MM.1S (cell line): ENCODE measurements at regions not wholly inside any gene's neighbourhood (a gene's known extent, or its start where the extent isn't known, plus 50 kb on each side); places are given as distances from the start of the nearest gene placed in this dataset.

Experiments used
- EZH2 ChIP-seq: fragments of 300-600 bp; sonication (generic); optimal IDR thresholded peaks from 2 replicates; pipeline ENCODE3; 2017; ENCODE audit warnings: low read depth, mild to moderate bottlenecking, antibody characterized with exemption, low read length, mixed read lengths
- EZH2phosphoT487 ChIP-seq: fragments of 300-600 bp; sonication (generic); IDR thresholded peaks from 2 replicates; pipeline ENCODE4 v1.6.1; 2018; ENCODE audit warnings: antibody characterized with exemption, low read length
- TF ChIP-seq, protein P1 (sequence below): fragments of 300-600 bp; sonication (generic); IDR thresholded peaks from 2 replicates; pipeline ENCODE4 v1.5.1; 2016; ENCODE audit warnings: antibody characterized with exemption, low read length, mixed read lengths

DNA sequence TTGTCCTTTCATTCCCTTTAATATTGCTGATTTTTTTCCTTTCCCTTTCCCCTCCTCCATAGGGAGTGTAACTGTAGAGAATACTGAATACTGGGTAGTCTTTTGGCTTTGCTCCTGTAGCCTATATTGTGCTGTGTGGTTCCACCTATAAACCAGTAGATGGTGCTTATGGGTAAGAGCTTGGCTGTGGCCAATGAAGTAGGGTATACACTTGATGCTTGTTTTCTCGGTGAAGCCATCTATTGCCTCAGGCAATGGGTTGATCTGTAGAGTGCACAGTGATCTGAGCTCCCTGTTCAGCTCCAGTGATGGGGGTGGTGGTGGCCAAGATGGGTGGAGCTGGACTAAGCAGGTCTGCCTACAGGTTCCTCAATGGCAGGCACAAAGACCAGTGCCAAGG is 203.3 kb upstream of the IMPG1 start:
- TF ChIP-seq, protein P1, sequence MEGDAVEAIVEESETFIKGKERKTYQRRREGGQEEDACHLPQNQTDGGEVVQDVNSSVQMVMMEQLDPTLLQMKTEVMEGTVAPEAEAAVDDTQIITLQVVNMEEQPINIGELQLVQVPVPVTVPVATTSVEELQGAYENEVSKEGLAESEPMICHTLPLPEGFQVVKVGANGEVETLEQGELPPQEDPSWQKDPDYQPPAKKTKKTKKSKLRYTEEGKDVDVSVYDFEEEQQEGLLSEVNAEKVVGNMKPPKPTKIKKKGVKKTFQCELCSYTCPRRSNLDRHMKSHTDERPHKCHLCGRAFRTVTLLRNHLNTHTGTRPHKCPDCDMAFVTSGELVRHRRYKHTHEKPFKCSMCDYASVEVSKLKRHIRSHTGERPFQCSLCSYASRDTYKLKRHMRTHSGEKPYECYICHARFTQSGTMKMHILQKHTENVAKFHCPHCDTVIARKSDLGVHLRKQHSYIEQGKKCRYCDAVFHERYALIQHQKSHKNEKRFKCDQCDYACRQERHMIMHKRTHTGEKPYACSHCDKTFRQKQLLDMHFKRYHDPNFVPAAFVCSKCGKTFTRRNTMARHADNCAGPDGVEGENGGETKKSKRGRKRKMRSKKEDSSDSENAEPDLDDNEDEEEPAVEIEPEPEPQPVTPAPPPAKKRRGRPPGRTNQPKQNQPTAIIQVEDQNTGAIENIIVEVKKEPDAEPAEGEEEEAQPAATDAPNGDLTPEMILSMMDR: peak; percentile 51
- TF ChIP-seq EZH2phosphoT487: no peak
- no peak for TF ChIP-seq EZH2
